ENCODE measurements at regions not wholly inside any gene's neighbourhood (a gene's known extent, or its start where the extent isn't known, plus 50 kb on each side); places are given as distances from the start of the nearest gene placed in this dataset.
"Not testable (repeated sequence)": the region's sequence is repeated elsewhere in the genome, so short reads cannot be mapped to it uniquely, and the experiment has no call there.

DNA sequence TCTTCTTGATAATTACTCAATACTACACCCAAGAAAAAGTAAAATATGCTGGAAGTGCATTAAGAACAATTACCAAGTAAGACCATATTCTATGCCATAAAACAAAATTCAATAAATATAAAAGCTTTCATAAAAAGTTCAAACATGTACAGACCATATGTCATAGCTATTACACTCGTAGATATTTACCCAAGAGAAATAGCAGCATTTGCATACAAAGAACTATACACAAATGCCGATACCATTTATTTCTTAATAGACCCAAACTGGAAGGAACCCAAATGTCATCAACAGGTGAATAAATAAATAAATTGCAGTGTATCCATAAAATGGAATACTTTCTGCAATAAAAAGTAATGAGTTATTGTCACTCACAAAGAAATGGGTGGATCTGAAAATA is 78.3 kb upstream of the SLC16A7 start:
- no peak for DNase-seq (ENCODE audit: low read depth)
- H3K4me3 ChIP-seq (ENCODE audit: low read depth, low read length): no peak overlapping the region

DNA sequence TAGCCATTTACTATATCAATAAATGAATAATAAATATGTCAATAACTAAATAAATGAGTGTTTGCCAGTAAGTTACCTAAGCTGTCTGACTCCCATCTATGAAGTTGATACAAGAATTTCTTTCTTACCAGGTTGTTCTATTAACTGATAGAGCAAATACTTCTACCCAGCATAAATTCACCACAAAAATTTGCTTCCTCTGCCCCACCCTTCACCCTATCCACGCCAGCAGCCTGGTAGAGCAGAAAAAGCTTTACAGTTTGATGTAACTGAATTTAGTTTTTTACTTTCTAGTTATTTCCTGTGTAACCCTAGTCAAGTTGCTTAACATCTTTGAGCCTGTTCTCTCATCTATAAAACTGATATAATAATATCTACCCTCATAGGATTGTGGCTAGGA is 94.9 kb upstream of the SLC16A7 start:
- H3K4me3 ChIP-seq (ENCODE audit: low read depth, low read length): no peak overlapping the region
- DNase-seq (ENCODE audit: low read depth): no peak

DNA sequence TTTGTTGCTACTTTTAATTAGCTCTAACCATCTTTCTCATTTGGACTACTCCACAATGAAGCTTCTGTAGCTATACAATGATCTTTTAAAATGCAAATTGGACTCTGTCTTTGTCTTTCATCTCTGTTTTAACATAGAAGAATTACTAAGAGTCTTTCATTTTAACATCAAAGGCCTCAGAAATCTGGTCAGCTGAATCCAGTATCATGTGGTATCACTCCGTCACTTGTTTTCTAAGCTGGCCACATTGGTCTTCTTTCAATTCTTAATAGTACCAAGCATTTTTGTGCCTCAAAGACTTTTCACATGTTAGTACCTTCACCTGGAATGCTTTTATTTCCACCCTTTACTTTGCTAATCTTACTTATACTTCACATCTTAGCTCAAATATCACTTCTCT is 95.5 kb upstream of the SLC16A7 start:
- DNase-seq (ENCODE audit: low read depth): no peak
- no peak overlapping the region for H3K4me3 ChIP-seq (ENCODE audit: low read depth, low read length)

DNA sequence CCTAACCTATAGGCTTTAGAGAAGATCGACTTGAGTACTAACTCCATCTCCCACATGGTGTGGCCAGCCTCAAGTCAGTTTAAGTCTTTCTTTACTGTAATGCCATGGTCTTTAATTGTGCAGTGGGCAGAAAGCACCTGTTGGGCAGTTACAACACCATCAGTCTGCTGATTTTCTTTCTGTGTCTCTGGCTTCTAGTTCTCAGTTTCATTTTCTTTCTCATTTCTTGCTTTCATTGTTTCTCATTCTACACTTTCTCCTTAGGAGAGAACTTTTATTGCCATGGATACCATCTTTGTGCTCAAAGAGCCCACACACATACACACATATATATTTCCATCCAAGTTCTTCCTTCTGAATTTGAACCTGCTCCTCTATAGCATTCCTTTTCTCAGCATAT is 96.1 kb upstream of the SLC16A7 start:
- DNase-seq (ENCODE audit: low read depth): no peak

DNA sequence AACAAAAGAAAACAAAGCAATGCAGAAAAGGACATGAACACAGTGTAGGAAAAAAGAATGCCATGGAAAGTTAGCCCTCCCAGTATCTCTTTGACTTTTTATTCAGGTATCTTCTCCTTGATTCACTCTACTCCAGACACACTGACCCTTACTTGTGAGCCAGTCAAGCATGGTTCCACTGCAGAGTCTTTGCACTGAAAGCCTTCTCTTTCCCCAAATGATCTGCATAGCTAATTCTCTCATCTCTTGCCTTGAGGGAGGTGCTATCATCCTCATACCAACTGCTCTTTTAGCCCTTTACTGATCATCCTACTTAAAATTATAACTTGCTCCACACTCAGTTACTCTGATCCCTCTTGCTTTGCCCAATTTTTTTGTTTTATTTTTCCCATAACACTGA is 101.2 kb upstream of the SLC16A7 start:
- H3K4me3 ChIP-seq (ENCODE audit: low read depth, low read length): no peak overlapping the region
- no peak for DNase-seq (ENCODE audit: low read depth)

More for the DNA sequence above, 96.1 kb upstream of the SLC16A7 start:
- no peak overlapping the region for H3K4me3 ChIP-seq (ENCODE audit: low read depth, low read length)

DNA sequence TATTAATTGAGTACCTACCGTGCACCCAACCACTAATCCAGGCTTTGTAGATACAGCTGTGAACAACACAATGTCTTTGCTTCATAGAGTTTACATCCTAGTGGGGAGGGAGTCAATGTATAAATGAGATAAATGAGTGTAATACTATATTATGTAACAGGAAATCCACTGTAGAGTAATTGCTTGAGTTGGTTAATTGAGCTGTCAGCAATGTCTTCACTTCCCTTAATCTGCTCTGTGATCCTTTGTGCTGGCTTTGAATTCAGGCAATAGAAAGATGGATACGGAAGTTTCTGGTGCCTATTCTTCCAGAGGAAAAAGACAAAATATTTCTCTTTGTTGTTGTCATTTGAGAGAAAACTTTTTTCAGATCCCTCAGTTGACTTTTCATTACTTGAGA is 104.0 kb upstream of the SLC16A7 start:
- no peak for DNase-seq (ENCODE audit: low read depth)

DNA sequence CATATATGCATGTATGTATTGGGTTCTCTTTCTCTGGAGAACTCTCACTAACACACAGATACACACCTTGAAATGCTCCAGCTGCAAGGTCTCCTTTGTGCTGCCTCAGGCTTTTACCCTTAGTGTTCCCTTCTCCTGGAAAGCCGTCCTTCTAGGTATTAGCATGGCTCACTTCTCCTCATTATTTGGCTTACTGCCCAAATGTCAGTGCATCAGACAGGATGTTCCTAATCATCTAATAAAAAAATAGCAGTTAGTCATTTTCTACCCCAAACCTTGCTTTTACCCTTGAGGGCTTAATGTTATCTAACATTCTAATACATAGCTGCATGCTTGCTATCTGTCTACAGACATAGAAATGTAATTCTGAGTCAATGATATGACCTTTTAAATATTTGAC is 109.0 kb upstream of the SLC16A7 start:
- no peak overlapping the region for H3K4me3 ChIP-seq (ENCODE audit: low read depth, low read length)
- DNase-seq (ENCODE audit: low read depth): no peak

More for the DNA sequence above, 104.0 kb upstream of the SLC16A7 start:
- no peak overlapping the region for H3K4me3 ChIP-seq (ENCODE audit: low read depth, low read length)

DNA sequence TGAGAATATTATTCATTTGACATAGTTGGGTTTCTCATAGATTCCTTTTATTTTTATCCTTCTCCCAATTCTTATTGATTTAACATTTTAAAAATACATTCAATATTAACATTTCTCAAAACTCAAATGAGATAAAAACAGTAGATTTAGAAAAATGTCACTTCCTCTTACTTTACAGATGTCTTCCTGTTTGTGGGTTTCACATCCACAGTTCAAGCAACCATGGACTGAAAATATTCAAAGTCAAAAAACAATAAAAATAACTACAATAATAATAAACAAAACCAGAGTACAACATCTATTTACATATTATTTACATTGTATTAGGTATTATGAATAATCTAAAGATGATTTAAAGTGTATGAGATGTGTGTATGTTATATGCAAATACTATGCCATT is 111.3 kb upstream of the SLC16A7 start:
- DNase-seq (ENCODE audit: low read depth): no peak
- no peak overlapping the region for H3K4me3 ChIP-seq (ENCODE audit: low read depth, low read length)

DNA sequence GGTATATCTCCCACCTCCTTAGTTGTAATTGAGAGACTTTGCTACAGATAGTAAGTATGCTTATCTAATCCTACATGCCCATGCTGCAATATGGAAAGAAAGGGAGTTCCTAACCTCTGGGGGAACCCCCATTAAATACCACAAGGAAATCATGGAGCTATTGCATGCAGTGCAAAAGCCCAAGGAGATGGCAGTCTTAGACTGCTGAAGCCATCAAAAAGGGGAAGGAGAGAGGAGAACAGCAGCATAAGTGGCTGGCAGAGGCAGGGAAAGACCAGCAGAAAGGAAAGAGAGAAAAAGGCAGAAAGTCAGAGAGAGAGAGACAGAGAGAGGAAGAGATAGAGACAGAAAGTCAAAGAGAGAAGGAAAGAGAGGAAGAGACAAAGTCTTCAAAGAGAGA is 121.6 kb upstream of the SLC16A7 start:
- not testable (repeated sequence) for DNase-seq (ENCODE audit: low read depth); H3K4me3 ChIP-seq (ENCODE audit: low read depth, low read length)

DNA sequence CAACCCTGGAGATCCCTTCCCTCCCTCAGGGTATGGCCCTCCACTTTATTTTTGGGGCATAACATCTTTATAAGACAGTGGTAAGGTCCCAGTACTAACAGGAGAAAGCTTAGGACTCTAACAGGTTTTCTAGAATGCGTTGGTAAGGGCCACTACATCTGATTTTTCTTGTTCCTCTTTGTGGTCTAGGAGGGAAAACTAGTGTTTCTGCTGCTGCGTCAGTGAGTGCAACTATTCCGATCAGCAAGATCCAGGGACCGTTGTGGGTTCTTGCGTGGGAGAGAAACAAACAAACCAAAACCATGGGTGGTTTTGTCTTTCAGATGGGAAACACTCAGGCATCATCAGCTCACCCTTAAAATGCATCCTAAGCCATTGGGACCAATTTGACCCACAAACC is 123.6 kb upstream of the SLC16A7 start:
- DNase-seq (ENCODE audit: low read depth): no peak
- H3K4me3 ChIP-seq (ENCODE audit: low read depth, low read length): no peak overlapping the region

DNA sequence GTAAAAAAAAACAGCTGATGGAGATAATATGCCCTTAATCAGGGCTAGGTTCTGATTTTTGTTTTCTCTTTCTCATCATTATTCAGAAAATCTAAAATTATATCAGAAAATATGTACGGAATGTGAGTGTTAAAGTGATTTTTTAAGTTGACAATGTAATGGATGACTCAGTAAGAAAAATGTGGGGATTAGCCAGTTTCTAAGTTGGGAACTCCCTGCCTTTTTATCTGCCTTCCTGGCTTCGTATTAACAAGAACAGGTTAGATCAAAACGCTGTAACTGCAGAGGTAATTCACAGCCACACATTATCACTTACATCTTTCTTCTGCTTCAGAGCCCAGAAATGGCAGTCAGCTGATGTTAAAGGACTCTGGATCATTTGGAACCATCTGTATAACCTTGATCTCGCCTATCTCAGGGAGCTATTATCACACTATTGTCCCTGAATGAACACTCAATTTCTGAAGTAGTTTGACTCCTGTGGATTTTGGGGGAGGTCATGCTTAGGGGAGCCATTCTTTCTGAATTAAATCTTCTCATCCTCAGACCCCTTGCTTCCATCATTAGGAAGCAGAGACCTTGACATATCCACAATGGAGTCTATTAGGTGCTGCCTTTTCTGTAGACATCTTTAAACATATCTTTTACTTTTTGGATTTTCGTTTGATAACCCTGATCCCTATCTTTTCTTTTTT is 135.7 kb upstream of the SLC16A7 start:
- DNase-seq (ENCODE audit: low read depth): no peak
- H3K4me3 ChIP-seq (ENCODE audit: low read depth, low read length): no peak overlapping the region

DNA sequence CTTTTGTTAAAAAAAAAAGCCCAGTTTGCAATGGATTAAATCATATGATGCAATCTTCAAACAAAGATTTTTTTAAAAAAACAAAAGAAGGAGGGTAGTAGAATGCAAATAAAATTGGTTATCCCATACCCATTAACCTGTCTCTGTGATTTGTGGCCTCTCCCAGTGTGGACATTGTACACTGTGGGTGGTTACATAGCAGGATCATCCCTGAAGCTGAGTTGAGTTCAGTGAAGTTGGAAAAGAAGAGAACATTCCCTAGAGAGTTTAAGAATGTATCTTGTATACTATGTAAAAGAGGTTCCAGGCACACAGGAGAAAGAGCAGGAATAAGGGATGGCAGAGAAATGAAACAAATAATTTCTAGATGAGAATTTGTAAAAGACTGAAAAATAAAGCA is 142.4 kb upstream of the SLC16A7 start:
- no peak overlapping the region for H3K4me3 ChIP-seq (ENCODE audit: low read depth, low read length)
- DNase-seq (ENCODE audit: low read depth): peak; percentile 83

DNA sequence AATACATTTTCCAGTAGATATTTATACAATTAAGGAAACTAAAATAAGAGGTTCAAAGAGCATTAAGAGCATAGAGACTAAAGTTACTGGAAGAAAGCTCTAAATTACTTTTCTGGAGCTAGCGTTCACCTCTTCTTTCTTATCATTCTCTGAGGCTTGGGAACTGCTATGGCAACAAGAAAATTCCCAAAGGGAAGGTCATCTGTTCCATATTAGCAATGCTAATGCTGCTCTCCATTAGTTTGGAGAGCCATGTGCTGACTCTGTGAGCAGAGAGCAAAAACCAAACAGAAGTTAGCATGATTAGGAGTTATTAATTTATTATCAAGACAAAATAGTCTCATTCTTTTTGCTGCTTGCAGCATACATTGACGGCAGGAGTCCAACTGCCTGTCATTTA is 143.1 kb upstream of the SLC16A7 start:
- H3K4me3 ChIP-seq (ENCODE audit: low read depth, low read length): no peak overlapping the region
- no peak for DNase-seq (ENCODE audit: low read depth)

DNA sequence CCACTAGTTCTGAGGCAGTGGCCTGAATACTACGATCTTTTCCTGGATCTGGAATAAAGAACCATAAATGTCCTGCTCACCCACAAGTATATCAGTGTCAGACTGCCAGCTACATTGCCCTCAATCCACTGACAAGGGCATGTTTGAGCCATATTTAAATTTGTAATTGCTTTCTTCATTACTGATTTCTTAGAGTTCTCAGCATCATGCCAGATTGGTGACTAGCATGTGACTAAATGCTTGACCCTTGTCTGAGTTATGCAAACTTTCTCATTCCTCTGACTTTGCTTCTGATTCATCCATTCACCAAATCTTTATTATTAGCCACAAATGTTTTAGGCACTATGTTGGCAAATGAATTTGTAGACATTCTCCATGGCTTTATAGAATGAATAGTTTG is 143.6 kb upstream of the SLC16A7 start:
- peak; percentile 52 for DNase-seq (ENCODE audit: low read depth)
- H3K4me3 ChIP-seq (ENCODE audit: low read depth, low read length): no peak overlapping the region

DNA sequence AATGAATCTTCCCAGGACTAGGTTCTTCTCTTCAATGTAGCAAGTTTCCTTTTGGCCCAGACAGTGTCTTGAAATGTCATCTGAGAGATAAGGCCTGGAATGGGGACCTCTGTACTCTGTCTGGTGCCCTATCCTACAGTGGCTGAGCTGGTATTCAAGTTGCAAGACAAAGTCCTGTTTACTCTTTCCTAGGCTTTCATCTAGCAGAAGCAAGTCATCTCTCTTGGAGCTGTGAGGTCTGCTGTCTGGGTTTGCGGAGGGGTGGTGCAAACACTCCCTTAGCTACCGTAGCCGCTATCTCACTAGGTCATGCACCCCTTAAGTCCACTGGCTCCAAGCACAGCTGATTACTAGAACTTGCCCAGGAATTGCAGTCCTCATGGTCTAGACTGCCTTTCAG is 149.7 kb upstream of the SLC16A7 start:
- H3K4me3 ChIP-seq (ENCODE audit: low read depth, low read length): no peak overlapping the region
- DNase-seq (ENCODE audit: low read depth): no peak

DNA sequence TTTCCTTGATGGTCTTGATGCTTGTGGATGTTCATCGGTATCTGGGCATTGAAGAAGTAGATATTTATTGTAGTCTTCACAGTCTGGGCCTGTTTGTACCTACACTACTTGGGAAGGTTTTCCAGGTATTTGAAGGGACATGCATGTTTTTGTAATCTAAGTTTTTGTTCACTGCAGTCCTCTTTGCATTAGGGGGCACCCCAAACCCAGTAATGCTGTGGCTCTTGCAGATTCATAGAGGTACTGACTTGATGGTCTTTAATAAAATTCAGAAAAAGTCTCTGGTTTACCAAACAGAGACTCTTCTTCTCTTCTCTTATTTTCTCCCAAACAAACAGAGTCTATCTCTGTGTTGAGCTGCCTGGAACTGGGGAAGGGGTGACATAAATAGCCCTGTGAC is 150.9 kb upstream of the SLC16A7 start:
- DNase-seq (ENCODE audit: low read depth): no peak

DNA sequence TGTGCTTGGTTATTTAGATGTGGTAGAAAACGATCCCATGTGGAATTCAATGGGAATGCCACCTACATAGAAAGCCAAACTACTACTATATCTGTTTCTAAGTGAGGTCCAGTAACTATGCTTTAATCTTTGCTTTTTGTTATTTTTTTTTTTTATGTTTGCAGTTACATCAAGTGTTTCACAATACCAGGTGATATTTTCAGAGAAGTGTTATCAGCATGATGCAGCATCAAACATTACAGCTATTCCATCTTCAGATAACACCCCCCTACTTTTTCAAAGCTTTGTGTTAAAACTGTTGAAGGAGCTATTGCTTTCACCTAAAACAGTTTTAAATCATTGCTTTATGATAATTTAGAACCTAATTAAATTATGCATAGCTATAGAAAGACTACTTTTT is 163.8 kb upstream of the SLC16A7 start:
- DNase-seq (ENCODE audit: low read depth): no peak
- H3K4me3 ChIP-seq (ENCODE audit: low read depth, low read length): no peak overlapping the region

More for the DNA sequence above, 150.9 kb upstream of the SLC16A7 start:
- H3K4me3 ChIP-seq (ENCODE audit: low read depth, low read length): no peak overlapping the region

DNA sequence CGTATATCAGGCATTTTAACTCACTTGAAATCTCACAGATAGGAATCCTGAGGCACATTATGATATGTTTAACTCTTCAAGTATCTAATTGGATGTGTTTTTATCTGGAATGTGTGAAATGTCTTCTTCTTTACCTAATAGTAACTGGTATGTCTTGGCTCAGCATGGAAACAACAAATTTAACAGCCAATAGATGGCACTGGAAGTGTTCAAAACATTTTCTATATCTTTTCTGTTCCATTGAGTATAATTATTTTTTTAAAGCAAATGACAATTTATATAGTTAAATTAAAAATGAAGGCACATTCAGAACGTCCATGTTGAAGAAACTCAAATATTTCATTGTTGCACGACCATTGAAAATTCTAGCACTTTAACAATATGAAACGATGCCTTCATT is 164.6 kb upstream of the SLC16A7 start:
- no peak for DNase-seq (ENCODE audit: low read depth)
- no peak overlapping the region for H3K4me3 ChIP-seq (ENCODE audit: low read depth, low read length)

DNA sequence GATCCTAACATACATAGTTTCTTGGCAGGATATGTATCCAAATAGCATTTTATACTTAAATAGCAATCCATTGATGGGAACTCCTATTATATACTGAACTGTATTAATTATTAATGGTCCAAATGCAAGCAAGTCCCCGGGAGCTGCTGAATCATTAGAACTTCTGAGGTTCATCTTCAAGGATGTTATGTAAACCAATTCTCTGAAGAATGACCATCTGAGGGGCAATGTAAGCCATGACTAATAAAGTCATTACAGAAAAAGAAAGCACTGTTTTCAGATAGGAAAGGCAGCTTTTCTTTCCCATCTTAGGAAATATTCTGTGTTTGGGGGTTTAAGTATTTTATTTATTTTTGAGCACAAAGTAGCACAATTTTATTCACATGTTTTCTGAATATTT is 166.1 kb upstream of the SLC16A7 start:
- H3K4me3 ChIP-seq (ENCODE audit: low read depth, low read length): no peak overlapping the region
- no peak for DNase-seq (ENCODE audit: low read depth)

DNA sequence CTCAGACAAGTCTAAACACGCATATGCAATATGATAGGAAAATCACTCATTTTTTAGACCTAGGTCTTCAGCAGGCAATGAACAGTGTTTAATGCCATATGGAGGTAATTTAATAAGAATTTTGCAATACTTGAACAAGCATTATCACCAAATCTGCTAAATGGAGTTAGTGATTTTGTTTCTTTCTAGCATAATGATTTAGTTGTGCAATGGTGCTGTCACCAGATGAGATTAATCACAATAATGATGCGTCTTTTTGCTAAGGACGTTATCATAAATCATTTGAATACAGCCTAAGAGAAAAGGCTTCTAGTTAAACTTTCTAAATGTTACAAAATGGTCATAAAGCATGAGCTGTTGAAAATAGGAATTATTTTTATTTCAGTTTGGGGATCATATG is 170.0 kb upstream of the SLC16A7 start:
- DNase-seq (ENCODE audit: low read depth): no peak
- H3K4me3 ChIP-seq (ENCODE audit: low read depth, low read length): no peak overlapping the region

DNA sequence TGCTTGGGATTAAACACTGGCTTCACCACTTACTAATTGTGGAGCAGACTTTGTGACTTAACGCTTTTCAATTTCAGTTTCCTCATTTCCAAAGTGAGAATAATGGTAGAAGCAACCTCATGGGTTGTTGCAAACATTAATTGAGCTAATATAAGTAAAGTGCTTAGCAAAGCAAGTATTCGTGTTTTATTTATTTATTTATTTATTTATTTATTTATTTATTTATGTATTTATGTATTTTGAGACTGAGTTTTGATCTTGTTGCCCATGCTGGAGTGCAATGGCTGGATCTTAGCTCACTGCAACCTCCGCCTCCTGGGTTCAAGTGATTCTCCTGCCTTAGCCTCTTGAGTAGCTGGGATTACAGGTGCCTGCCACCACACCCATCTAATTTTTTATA is 171.2 kb upstream of the SLC16A7 start:
- H3K4me3 ChIP-seq (ENCODE audit: low read depth, low read length); DNase-seq (ENCODE audit: low read depth): not testable (repeated sequence)

DNA sequence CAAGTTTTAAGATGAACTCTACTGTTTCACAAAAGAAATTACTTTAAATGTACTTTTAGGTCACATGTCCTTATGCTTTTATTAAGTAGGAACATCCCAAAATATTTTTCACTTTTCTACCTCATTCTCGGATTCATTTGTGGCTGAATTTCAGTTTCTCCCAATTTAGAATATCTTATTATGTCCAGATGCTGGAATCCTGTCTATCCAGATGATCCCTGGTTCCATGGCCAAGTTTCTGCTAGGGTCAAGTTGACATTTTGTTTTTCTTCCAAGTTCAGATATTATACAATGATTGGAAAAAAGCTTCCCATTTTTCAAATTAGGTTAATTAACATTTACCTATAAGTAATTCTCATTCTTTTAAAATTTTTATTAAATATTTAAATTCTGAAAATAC is 181.8 kb upstream of the SLC16A7 start:
- DNase-seq (ENCODE audit: low read depth): no peak
- H3K4me3 ChIP-seq (ENCODE audit: low read depth, low read length): no peak overlapping the region

Data from skeletal muscle cell (primary cell).